OCI-LY3 (cell line): ENCODE measurements at regions not wholly inside any gene's neighbourhood (a gene's known extent, or its start where the extent isn't known, plus 50 kb on each side); places are given as distances from the start of the nearest gene placed in this dataset.

Experiments
- H2AFZ ChIP-seq: fragments of 200-600, 300-600 bp; shearing (Covaris generic); 2 replicates; pipeline ENCODE4 v1.6.0; 2014; ENCODE audit warnings: antibody characterized with exemption, low read depth, low read length
- H3K27ac ChIP-seq: fragments of 200-600, 300-600 bp; sonication (generic); 2 replicates; pipeline ENCODE4 v1.5.1; 2014; ENCODE audit warnings: mild to moderate bottlenecking, low read length, moderate library complexity, mixed read lengths
- H3K27me3 ChIP-seq: fragments of 200-600, 300-600 bp; sonication (generic); 2 replicates; pipeline ENCODE4 v1.6.1; 2014; ENCODE audit warnings: low read depth, low read length, mixed read lengths
- H3K36me3 ChIP-seq: fragments of 200-600, 300-600 bp; sonication (generic); replicated peaks from 2 replicates; pipeline ENCODE3; 2014; ENCODE audit warnings: low read depth, low read length, mixed read lengths
- H3K4me1 ChIP-seq: fragments of 300-600, 200-600 bp; sonication (generic); 2 replicates; pipeline ENCODE4 v1.6.1; 2014; ENCODE audit warnings: low read length, mixed read lengths
- H3K4me2 ChIP-seq: fragments of 200-600, 300-600 bp; sonication (generic); 2 replicates; pipeline ENCODE4 v1.6.1; 2014; ENCODE audit warnings: low read length, mixed read lengths
- H3K4me3 ChIP-seq: fragments of 300-600, 200-600 bp; sonication (generic); 2 replicates; pipeline ENCODE4 v1.5.1; 2014; ENCODE audit warnings: antibody characterized with exemption, mild to moderate bottlenecking, low read length, moderate library complexity
- H3K79me2 ChIP-seq: fragments of 300-600, 200-600 bp; shearing (Covaris generic); 2 replicates; pipeline ENCODE4 v1.6.1; 2014; ENCODE audit warnings: mild to moderate bottlenecking, low read length, mixed read lengths
- H3K9ac ChIP-seq: fragments of 300-600, 200-600 bp; shearing (Covaris generic); 2 replicates; pipeline ENCODE4 v1.6.0; 2014; ENCODE audit warnings: mild to moderate bottlenecking, low read length, moderate library complexity
- H3K9me3 ChIP-seq: fragments of 200-600, 300-600 bp; shearing (Covaris generic); 2 replicates; pipeline ENCODE4 v1.6.1; 2014; ENCODE audit warnings: low read length, mixed read lengths; ENCODE audit not compliant: insufficient read depth
- H4K20me1 ChIP-seq: fragments of 200-600, 300-600 bp; sonication (generic); 2 replicates; pipeline ENCODE4 v1.6.1; 2016; ENCODE audit warnings: low read length, mixed read lengths; ENCODE audit not compliant: insufficient read depth
- EZH2phosphoT487 ChIP-seq: fragments of 200-600 bp; shearing (Covaris generic); IDR thresholded peaks from 2 replicates; pipeline ENCODE4 v1.6.1; 2018; ENCODE audit warnings: antibody characterized with exemption, mixed run types, low read depth
- TF ChIP-seq, protein P1 (sequence below): fragments of 200-600, 300-600 bp; sonication (generic); IDR thresholded peaks from 2 replicates; pipeline ENCODE4 v1.5.1; 2014; ENCODE audit warnings: antibody characterized with exemption, low read length, low read depth

DNA sequence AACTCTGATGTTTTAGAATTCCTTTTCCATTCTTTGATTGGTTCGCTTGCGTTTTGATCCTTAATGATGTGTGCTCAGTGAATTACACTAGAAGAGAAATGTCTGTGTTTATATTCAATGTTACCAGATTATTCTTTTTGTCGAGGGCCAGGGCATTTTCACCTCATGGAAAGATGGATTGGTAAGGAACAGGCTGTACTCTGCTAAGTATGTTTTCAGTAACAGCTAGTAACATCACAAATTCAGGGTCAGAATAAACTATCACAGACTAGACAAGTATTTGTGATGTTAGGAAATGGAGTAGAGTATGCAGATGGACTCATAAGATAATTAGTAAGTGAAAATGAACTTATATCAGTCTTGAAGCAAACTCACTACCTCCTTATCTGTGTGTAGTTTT is 235.6 kb downstream of the SOX4 start:
- no peak for TF ChIP-seq EZH2phosphoT487
- TF ChIP-seq, protein P1, sequence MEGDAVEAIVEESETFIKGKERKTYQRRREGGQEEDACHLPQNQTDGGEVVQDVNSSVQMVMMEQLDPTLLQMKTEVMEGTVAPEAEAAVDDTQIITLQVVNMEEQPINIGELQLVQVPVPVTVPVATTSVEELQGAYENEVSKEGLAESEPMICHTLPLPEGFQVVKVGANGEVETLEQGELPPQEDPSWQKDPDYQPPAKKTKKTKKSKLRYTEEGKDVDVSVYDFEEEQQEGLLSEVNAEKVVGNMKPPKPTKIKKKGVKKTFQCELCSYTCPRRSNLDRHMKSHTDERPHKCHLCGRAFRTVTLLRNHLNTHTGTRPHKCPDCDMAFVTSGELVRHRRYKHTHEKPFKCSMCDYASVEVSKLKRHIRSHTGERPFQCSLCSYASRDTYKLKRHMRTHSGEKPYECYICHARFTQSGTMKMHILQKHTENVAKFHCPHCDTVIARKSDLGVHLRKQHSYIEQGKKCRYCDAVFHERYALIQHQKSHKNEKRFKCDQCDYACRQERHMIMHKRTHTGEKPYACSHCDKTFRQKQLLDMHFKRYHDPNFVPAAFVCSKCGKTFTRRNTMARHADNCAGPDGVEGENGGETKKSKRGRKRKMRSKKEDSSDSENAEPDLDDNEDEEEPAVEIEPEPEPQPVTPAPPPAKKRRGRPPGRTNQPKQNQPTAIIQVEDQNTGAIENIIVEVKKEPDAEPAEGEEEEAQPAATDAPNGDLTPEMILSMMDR, result no peak
- H3K4me3 ChIP-seq, result no peak overlapping the region

DNA sequence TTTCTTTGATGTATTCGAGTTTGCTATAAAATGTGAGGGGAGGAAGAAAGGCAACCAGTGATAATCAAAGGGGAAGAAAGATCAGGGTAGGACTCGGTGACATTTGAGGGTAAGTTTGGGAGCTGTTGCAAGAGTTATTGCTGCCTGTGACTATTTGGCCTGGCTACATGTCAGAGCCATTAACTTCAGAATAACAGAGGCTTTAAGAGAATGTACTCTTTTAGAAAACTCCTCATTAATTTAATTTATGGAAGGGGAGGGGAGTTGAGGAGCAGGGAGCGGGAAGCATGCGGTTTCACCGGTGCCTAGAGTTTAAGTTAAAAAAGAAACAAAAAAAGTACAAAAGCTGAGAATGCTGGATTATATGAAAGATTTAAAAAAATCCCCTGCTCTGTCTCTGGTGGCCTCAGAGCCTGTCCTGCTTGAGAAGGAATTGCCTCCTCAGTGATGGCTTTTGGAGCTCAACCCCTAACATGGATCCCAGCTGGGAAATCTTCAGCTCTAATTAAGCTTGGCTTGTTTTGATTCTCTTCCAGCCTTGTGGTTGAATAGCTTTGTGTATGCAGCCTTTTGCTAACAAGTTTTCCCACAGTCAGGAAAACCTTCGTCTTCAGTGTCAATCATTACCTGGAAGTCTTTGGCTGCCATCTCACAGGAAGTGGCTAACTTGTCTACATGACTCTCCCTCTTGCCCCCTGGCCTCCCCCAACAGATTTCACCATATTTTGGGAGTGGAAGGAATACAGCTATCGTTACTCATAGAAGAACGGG is 238.2 kb downstream of the SOX4 start:
- H3K27me3 ChIP-seq, result no peaks in the 10 kb centered on the region
- no peaks in the 10 kb centered on the region for H3K4me1 ChIP-seq
- H3K36me3 ChIP-seq, result no peaks in the 10 kb centered on the region
- no peak overlapping the region for H2AFZ ChIP-seq
- no peak overlapping the region for H3K27ac ChIP-seq
- H3K9me3 ChIP-seq, result no peaks in the 10 kb centered on the region
- TF ChIP-seq EZH2phosphoT487, result no peak
- TF ChIP-seq, protein P1, result no peak
- no peak overlapping the region for H3K9ac ChIP-seq
- no peak overlapping the region for H3K4me2 ChIP-seq
- H4K20me1 ChIP-seq, result no peaks in the 10 kb centered on the region
- H3K79me2 ChIP-seq, result no peaks in the 10 kb centered on the region
- H3K4me3 ChIP-seq, result no peak overlapping the region

More for the DNA sequence above, 235.6 kb downstream of the SOX4 start:
- Histone ChIP-seq H4K20me1 (no peaks in the 10 kb centered on the region), H3K9me3 (no peaks in the 10 kb centered on the region), H3K4me1 (no peaks in the 10 kb centered on the region), H3K79me2 (no peaks in the 10 kb centered on the region), H3K27ac (no peak overlapping the region), H3K36me3 (no peaks in the 10 kb centered on the region), H2AFZ (no peak overlapping the region), H3K4me2 (no peak overlapping the region), H3K9ac (no peak overlapping the region), H3K27me3 (no peaks in the 10 kb centered on the region)

DNA sequence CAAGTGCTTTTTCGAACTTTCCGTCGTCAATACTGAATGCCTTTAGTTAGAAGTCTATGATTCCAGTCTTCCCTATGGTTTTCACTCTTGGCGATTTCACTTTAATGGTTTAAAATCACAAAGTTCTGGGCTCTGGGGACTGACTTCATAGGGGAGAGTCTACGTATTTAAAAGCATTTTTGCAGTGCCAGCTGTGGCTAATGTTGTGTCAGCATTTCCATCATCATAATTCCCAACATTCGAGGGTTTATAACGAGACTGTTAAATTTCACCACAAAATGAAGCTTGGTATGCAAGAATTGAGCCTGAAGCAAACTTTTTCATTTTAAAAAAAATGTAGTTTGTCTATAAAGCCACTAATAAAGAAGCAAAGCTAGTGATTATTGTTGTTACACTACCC is 242.7 kb downstream of the SOX4 start:
- H3K9ac ChIP-seq, result no peak overlapping the region
- no peak overlapping the region for H3K27ac ChIP-seq
- H2AFZ ChIP-seq, result no peak overlapping the region
- no peaks in the 10 kb centered on the region for H3K79me2 ChIP-seq
- H3K4me2 ChIP-seq, result no peak overlapping the region
- no peaks in the 10 kb centered on the region for H3K4me1 ChIP-seq
- no peaks in the 10 kb centered on the region for H3K36me3 ChIP-seq
- no peaks in the 10 kb centered on the region for H4K20me1 ChIP-seq
- H3K4me3 ChIP-seq, result no peak overlapping the region
- H3K27me3 ChIP-seq, result no peaks in the 10 kb centered on the region
- no peaks in the 10 kb centered on the region for H3K9me3 ChIP-seq
- TF ChIP-seq, protein P1, result no peak
- TF ChIP-seq EZH2phosphoT487, result no peak

DNA sequence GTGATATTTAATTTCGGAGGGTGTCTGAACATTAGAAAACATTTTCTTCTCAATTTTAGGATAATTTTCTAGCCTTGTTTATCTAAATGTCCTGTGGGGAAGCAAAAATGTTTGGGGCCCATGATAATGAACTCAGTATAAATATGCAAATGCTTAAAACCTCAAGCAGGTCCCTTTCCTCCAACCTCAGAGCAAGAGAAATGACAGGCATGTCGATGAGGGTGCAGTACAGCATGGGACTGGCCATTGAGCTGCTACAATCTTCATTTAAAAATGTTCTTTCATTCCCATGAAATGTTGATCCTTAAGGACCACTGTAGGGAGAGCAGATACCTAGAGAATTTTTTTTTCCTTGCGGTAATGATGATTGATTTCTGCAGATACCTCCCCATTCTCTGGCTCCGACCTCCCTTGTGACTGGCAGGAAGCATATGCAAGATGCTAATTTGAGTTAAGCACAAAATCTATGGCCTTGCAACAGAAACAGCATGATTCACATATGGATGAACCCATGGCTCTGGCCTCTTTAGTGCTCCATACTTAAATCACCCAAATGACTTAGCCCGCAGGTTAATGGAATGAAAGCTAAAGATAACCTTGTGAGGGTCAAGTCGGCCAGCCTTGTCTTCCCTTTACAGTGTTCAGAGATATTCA is 243.3 kb downstream of the SOX4 start:
- no peak overlapping the region for H3K27ac ChIP-seq
- no peak overlapping the region for H2AFZ ChIP-seq
- H3K4me1 ChIP-seq, result no peaks in the 10 kb centered on the region
- TF ChIP-seq, protein P1, result no peak
- no peak for TF ChIP-seq EZH2phosphoT487
- H4K20me1 ChIP-seq, result no peaks in the 10 kb centered on the region
- no peaks in the 10 kb centered on the region for H3K27me3 ChIP-seq
- no peaks in the 10 kb centered on the region for H3K36me3 ChIP-seq
- H3K9me3 ChIP-seq, result no peaks in the 10 kb centered on the region
- H3K4me3 ChIP-seq, result no peak overlapping the region
- no peak overlapping the region for H3K9ac ChIP-seq
- no peak overlapping the region for H3K4me2 ChIP-seq
- H3K79me2 ChIP-seq, result no peaks in the 10 kb centered on the region
